PC-9 (cell line): ENCODE measurements at regions not wholly inside any gene's neighbourhood (a gene's known extent, or its start where the extent isn't known, plus 50 kb on each side); places are given as distances from the start of the nearest gene placed in this dataset.

Source experiments
- BruUV-seq: library from RNA; stranded (reverse); fragments of 400-500 nt; replicated peaks from 2 replicates; lab custom pipeline; 2021; lab: Mats Ljungman, UMichigan
- CTCF ChIA-PET: fragments of 300-600 bp; sonication (Branson Sonifier 250); formaldehyde crosslinking; loops from one replicate; lab custom pipeline; 2022; ENCODE audit warnings: antibody characterized with exemption; lab: Charles Lee
- POLR2A ChIA-PET: fragments of 300-600 bp; sonication (Branson Sonifier 250); formaldehyde crosslinking; loops from one replicate; lab custom pipeline; 2022; ENCODE audit warnings: antibody characterized with exemption; ENCODE audit not compliant: unreplicated experiment; lab: Charles Lee
- DNase-seq, 2 experiments: peaks; one replicate each; pipeline versions ENCODE4 v3.0.0 to v3.0.0-alpha.2; 2015 to 2022; ENCODE audit warnings: mixed read lengths in 1 of 2
- H2AFZ ChIP-seq: fragments of 200-600 bp; sonication (generic); 2 replicates; pipeline ENCODE4 v1.8.1; 2017; ENCODE audit warnings: antibody characterized with exemption
- H3F3A ChIP-seq: fragments of 200-600 bp; sonication (generic); 2 replicates; pipeline ENCODE4 v1.8.1; 2017; ENCODE audit warnings: antibody characterized with exemption, mild to moderate bottlenecking, low read depth; ENCODE audit not compliant: insufficient read depth
- H3K27ac ChIP-seq: fragments of 200-600 bp; sonication (generic); 2 replicates; pipeline ENCODE4 v1.6.1; 2016; ENCODE audit warnings: mixed run types
- H3K27me3 ChIP-seq: fragments of 200-600 bp; sonication (generic); 2 replicates; pipeline ENCODE4 v1.6.1; 2016; ENCODE audit warnings: low read depth, mixed run types; ENCODE audit not compliant: insufficient read depth
- H3K36me3 ChIP-seq: fragments of 200-600 bp; sonication (generic); 2 replicates; pipeline ENCODE4 v1.6.1; 2016; ENCODE audit warnings: low read depth, mixed run types
- H3K4me1 ChIP-seq: fragments of 200-600 bp; sonication (generic); replicated peaks from 2 replicates; pipeline ENCODE4 v1.6.1; 2016; ENCODE audit warnings: mixed run types; ENCODE audit not compliant: insufficient read depth
- H3K4me2 ChIP-seq: fragments of 200-600 bp; sonication (generic); 2 replicates; pipeline ENCODE4 v1.6.1; 2017; ENCODE audit warnings: mixed run types
- H3K4me3 ChIP-seq: fragments of 200-600 bp; sonication (generic); 2 replicates; pipeline ENCODE4 v1.6.1; 2016; ENCODE audit warnings: mixed run types
- H3K79me2 ChIP-seq: fragments of 200-600 bp; sonication (generic); 2 replicates; pipeline ENCODE4 v1.6.1; 2017; ENCODE audit warnings: low read depth, mixed run types
- H3K9me2 ChIP-seq: fragments of 200-600 bp; sonication (generic); 2 replicates; pipeline ENCODE4 v1.8.1; 2017; ENCODE audit warnings: mild to moderate bottlenecking; ENCODE audit not compliant: insufficient read depth
- H3K9me3 ChIP-seq: fragments of 200-600 bp; sonication (generic); 2 replicates; pipeline ENCODE4 v1.8.1; 2016; ENCODE audit warnings: low read depth; ENCODE audit not compliant: insufficient read depth
- H4K20me1 ChIP-seq: fragments of 200-600 bp; sonication (generic); 2 replicates; pipeline ENCODE4 v1.8.1; 2017; ENCODE audit not compliant: insufficient read depth
- CTCF ChIP-seq: fragments of 200-600 bp; sonication (generic); conservative IDR thresholded peaks from 2 replicates; pipeline ENCODE4 v1.6.1; 2017; ENCODE audit warnings: mixed run types, antibody characterized with exemption, mild to moderate bottlenecking, moderate library complexity
- EZH2 ChIP-seq: fragments of 200-600 bp; sonication (generic); IDR thresholded peaks from 2 replicates; pipeline ENCODE4 v1.8.0; 2017; ENCODE audit warnings: antibody characterized with exemption, low read depth
- intact Hi-C: fragments of 100-400 bp; cut with micrococcal nuclease; formaldehyde crosslinking; loops from one replicate; pipeline ENCODE4 v1.10.0; 2022; ENCODE audit not compliant: unreplicated experiment

DNA sequence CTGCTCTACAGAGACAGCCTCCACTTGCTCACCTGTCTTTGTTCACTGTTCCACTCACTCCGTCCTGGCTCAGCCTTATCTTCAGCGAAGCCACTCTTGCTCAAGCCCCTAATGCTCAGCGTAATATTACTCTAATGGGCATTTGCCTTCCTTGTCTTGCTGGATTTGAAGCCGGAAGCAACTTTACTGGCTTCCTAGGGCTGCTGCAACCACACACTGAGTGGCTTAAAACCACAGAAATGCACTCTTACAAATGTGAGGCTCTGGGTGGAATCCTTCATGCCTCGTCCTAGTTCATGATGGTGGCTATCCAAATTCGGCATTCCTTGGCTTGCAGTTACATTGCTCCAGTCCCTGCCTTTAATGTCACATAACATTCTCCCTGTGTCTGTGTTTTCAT, 85.5 kb upstream of the MARCHF11 start:
- no peaks in the 10 kb centered on the region for H3K79me2 ChIP-seq
- no peaks in the 10 kb centered on the region for H4K20me1 ChIP-seq
- TF ChIP-seq CTCF = no peak
- no peak for TF ChIP-seq EZH2
- no peaks in the 10 kb centered on the region for H3K27me3 ChIP-seq
- H3K4me2 ChIP-seq = no peak overlapping the region
- DNase-seq = no peak
- H2AFZ ChIP-seq = no peak overlapping the region
- H3K4me3 ChIP-seq = no peak overlapping the region
- BruUV-seq = no TSS peak
- no peaks in the 10 kb centered on the region for H3F3A ChIP-seq
- H3K27ac ChIP-seq = no peak overlapping the region
- ChIA-PET POLR2A (no interaction called here), CTCF (no interaction called here)
- no peaks in the 10 kb centered on the region for H3K9me3 ChIP-seq
- intact Hi-C loops = no loop called here
- no peaks in the 10 kb centered on the region for H3K9me2 ChIP-seq
- H3K36me3 ChIP-seq = no peaks in the 10 kb centered on the region
- no peaks in the 10 kb centered on the region for H3K4me1 ChIP-seq

GRCh38 chr5:16260000-16260399, 80.4 kb upstream of the MARCHF11 start:
- ChIA-PET CTCF (interaction anchor here (0.7 kb wide), 1 partner anchor 956 kb away, joined by 3 read pairs; no protein-coding TSS in a partner anchor), POLR2A (no interaction called here)
- Histone ChIP-seq H3K36me3 (no peaks in the 10 kb centered on the region), H3K4me1 (no peaks in the 10 kb centered on the region), H3K9me2 (no peaks in the 10 kb centered on the region), H3K27me3 (peaks cover 7% of the 10 kb centered on the region; the same call in 1 of the 2 replicates), H3K27ac (no peak overlapping the region), H3K79me2 (no peaks in the 10 kb centered on the region), H3K4me3 (no peak overlapping the region), H3K4me2 (no peak overlapping the region), H3K9me3 (no peaks in the 10 kb centered on the region), H3F3A (no peaks in the 10 kb centered on the region), H2AFZ (no peak overlapping the region), H4K20me1 (no peaks in the 10 kb centered on the region)
- no peak for TF ChIP-seq CTCF
- no peak for TF ChIP-seq EZH2
- no TSS peak for BruUV-seq
- no peak for DNase-seq
- intact Hi-C loops = no loop called here

DNA sequence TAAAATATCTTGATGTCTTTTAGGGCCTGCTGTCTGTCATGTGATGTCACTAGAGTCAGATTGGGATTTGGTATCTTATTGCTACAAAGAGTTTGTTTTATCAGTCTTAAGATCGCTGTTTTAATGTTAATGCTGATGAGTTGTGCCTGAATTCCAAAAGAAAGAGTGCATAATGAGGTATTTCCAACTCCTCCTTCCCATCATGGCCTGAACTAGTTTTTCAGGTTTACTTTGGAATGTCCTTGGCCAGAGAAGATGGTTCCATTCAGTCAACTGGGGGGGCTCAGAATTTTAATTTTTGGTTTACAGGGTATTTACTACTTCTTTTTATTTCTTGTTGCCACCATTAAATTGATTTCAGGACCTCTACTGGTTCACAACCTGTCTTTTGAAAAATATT, 74.3 kb upstream of the MARCHF11 start:
- Histone ChIP-seq H3F3A (no peaks in the 10 kb centered on the region), H4K20me1 (0 out of 2 replicates have a peak, but pooled peaks cover 5% of the 10 kb centered on the region), H3K79me2 (no peaks in the 10 kb centered on the region), H3K27me3 (peaks cover under 1% of the 10 kb centered on the region; the same call in 1 of the 2 replicates), H2AFZ (no peak overlapping the region), H3K9me3 (0 out of 2 replicates have a peak, but pooled peaks cover 2% of the 10 kb centered on the region), H3K4me1 (no peaks in the 10 kb centered on the region), H3K27ac (no peak overlapping the region), H3K4me2 (no peak overlapping the region), H3K4me3 (no peak overlapping the region), H3K36me3 (no peaks in the 10 kb centered on the region), H3K9me2 (no peaks in the 10 kb centered on the region)
- POLR2A ChIA-PET = no interaction called here
- BruUV-seq = no TSS peak
- intact Hi-C loops = no loop called here
- no peak for DNase-seq
- CTCF ChIA-PET = no interaction called here
- TF ChIP-seq EZH2 (no peak), CTCF (no peak)
